Retinal pigment epithelial cell (primary cell): ENCODE measurements at regions not wholly inside any gene's neighbourhood (a gene's known extent, or its start where the extent isn't known, plus 50 kb on each side); places are given as distances from the start of the nearest gene placed in this dataset.

ENCODE experiments used
- DNase-seq: peaks from one replicate; pipeline ENCODE4 v3.0.0-alpha.2; 2010; ENCODE audit warnings: low read depth
- H3K4me3 ChIP-seq: 2 replicates; pipeline ENCODE4 v1.5.1; 2011; ENCODE audit warnings: mild to moderate bottlenecking, low read length, control low read depth, moderate library complexity
- TF ChIP-seq, protein P1 (sequence below): conservative IDR thresholded peaks from 2 replicates; pipeline ENCODE4 v1.5.1; 2011; ENCODE audit warnings: low read depth, low read length, control low read depth, inconsistent platforms

DNA sequence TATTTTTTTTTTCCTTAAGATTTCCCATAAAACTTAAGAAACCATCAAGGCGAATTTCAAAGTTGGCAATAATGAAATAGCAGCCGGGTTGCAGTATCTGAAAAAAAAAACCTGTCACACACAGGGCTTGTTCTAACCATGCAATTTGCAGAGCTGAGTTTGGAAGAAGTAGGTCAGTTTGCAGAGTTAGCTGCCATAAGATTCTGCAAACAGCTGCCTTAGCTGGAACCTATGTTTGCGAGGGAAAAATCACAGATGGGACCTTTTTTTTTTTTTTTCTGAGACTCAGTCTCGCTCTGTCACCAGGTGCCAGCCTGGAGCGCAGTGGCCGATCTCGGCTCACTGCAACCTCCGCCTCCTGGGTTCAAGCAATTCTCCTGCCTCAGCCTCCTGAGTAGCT, 98.5 kb upstream of the HS3ST4 start:
- TF ChIP-seq, protein P1, sequence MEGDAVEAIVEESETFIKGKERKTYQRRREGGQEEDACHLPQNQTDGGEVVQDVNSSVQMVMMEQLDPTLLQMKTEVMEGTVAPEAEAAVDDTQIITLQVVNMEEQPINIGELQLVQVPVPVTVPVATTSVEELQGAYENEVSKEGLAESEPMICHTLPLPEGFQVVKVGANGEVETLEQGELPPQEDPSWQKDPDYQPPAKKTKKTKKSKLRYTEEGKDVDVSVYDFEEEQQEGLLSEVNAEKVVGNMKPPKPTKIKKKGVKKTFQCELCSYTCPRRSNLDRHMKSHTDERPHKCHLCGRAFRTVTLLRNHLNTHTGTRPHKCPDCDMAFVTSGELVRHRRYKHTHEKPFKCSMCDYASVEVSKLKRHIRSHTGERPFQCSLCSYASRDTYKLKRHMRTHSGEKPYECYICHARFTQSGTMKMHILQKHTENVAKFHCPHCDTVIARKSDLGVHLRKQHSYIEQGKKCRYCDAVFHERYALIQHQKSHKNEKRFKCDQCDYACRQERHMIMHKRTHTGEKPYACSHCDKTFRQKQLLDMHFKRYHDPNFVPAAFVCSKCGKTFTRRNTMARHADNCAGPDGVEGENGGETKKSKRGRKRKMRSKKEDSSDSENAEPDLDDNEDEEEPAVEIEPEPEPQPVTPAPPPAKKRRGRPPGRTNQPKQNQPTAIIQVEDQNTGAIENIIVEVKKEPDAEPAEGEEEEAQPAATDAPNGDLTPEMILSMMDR, result no peak
- DNase-seq, result no peak
- H3K4me3 ChIP-seq, result no peak overlapping the region

DNA sequence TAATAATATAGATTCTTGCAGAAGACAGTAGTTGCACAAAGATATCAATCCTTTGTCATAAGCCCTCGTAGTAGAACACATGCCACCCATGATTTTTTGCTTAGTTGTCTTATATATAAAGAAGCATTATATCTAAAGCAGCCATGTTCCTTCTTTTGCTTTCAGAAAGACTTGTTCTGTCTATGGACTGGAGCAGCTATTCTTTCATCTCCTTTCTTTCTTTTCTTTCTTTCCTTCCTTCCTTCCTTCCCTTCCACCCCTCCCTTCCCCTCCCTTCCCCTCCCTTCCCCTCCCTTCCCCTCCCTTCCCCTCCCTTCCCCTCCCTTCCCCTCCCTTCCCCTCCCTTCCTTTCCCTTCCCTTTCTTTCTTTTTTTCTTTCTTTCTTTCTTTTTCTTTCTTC, 104.0 kb upstream of the HS3ST4 start:
- TF ChIP-seq, protein P1, result no peak
- DNase-seq, result no peak

DNA sequence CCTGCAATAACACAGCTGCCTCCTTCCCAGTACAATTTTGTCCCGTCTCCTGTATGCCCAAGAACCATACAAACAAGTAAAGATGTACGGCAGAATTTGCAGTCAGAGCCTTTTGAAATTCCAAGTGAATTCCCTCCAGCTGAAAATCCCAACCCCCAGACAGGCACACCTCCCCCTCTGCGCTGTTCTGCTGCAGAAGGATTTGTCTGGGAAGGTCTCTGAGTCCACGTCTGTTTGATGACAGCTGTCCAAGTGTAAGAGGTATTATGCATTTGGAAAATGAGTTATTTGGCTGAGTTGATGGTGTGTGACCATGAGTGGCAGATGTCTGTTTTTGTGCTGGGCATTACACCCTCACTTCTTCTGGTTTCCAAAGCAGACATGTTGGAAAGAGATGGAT, 104.9 kb upstream of the HS3ST4 start:
- no peak overlapping the region for H3K4me3 ChIP-seq
- TF ChIP-seq, protein P1, result no peak
- no peak for DNase-seq

More for the DNA sequence above, 104.0 kb upstream of the HS3ST4 start:
- H3K4me3 ChIP-seq, result no peak overlapping the region

DNA sequence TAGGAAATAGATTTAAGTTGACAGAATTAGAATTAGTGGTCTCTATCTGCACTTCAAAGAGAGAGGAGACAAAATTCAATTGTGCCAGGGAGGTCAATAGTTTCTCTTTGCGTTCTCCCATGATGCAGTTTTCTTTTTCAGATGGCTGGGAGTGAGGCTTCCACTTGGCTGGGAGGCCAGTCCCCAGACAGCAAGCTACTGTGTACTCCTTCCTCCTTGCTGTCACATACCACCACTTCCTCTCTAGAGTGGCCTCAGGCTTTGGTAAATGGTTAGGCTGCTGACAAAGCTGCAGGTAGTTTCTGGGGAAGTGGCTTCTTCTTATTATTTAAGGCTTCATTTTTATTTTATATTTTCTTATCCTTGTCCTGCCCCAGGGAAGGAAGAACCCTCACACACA, 106.2 kb upstream of the HS3ST4 start:
- DNase-seq, result no peak
- no peak overlapping the region for H3K4me3 ChIP-seq
- TF ChIP-seq, protein P1, result no peak

DNA sequence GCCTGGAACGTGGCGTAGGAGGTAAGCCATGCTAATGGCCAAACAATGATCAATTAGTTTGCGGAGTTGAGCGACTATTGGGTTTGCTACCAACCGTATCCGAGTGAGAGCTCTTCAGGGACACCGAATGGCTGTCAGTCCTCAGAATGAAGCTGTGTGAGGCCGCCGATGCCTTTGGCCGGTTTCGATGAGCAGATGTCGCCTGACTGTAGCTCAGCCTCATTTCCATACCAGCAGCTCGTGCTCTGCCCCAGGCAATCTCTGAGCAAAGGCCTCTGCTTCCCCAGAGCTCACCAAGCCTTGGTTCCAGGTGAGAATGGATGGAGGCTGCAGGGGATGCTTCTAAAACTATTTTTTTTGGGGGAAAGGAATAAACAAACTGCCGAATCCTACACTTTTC, 111.7 kb upstream of the HS3ST4 start:
- no peak for DNase-seq
- TF ChIP-seq, protein P1, result no peak
- no peak overlapping the region for H3K4me3 ChIP-seq

DNA sequence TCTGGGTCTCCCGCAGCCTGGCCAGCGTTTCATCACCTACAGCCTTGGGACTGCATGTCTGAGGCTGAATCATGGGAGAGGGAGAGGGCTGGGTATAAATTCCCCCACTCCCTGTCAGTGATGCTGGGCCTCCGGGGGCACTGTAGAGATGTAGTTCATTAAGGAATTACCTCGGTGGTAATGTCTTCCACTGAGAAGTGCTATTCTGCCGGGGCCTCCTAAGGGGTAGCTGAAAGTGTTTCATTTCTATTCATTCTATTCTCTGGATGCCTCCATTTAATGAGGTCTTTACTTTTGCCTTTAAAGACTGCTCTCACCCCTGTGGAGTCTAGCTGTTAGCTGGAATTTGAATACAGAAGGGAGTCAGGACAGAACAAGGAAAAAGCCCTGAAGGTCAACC, 116.4 kb upstream of the HS3ST4 start:
- TF ChIP-seq, protein P1, result no peak
- DNase-seq, result no peak
- H3K4me3 ChIP-seq, result no peak overlapping the region

DNA sequence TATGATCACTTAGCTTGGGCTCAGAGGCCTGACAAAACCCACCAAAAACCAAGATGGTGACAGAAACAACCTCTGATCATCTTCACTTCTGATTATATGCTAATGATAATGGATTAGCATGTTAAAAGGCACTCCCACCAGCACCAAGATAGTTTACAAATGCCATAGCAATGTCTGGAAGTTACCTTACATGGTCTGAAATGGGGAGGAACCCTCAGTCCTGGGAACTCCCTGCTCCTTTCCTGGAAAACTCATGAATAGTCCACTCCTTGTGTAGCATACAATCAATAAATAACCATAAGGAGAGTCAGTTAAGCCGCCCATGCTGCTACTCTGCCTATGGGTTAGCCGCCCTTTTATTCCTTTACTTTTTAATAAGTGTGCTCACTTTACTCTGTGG, 120.0 kb upstream of the HS3ST4 start:
- no peak for DNase-seq
- TF ChIP-seq, protein P1, result no peak
- H3K4me3 ChIP-seq, result no peak overlapping the region
